Heart left ventricle (tissue), 13 donors: ENCODE measurements at regions not wholly inside any gene's neighbourhood (a gene's known extent, or its start where the extent isn't known, plus 50 kb on each side); places are given as distances from the start of the nearest gene placed in this dataset.
"Not testable (repeated sequence)": the region's sequence is repeated elsewhere in the genome, so short reads cannot be mapped to it uniquely, and the experiment has no call there.

ENCODE experiments used
- CTCF ChIP-seq, 12 donors: fragments of 200-600 bp; sonication (generic) in 4 of 12; IDR thresholded peaks; one replicate each; pipeline versions ENCODE4 v1.5.0 to v1.8.0; 2018 to 2022; ENCODE audit warnings: antibody characterized with exemption in 12 of 12, mild to moderate bottlenecking in 5 of 12
- POLR2A ChIP-seq, 2 donors: fragments of 450-650 bp; IDR thresholded peaks; one replicate each; pipeline ENCODE4 v1.6.1; 2017; ENCODE audit warnings: antibody characterized with exemption in 2 of 2, mild to moderate bottlenecking in 2 of 2, moderate library complexity in 2 of 2
- donor health status: ischemic (EF 13 %, LVEDD 7.1; RV severe dilation, severe dysfunction).
- donor health status: DM: no; HTN: yes; CAD: no.
- donor health status: DM: no; HTN: no; CAD: no.
- donor health status: ischemic (EF 25% LVEDD 6.9; RV normal size, moderate dysfunction).
- donor health status: ischemic (EF 25% LVEDD 5.7; RV mildly dilated, moderate dysfunction).
- donor health status: ischemic (EF 35%, LVEDD 5.7; RV mildly dilated, moderate dysfunction).
- donor health status: nonischemic (EF 11% LVEDD 7.7; RV severe dilation, severe dysfunction).
- donor health status: DM: yes; HTN: yes; CAD: no.
- donor health status: PGD.
- donor health status: ischemic (EF 29% LVEDD 5.4; RV normal size, mild dysfunction).
- donor health status: nonischemic (EF 23%, LVEDD 6.1; RV moderate dilation, normal function).

- TF ChIP-seq CTCF, POLR2A (IDR thresholded peaks at IDR 0.05): not testable (repeated sequence)
Measured at GRCh38 chr11:116043059-116043458, 538.8 kb upstream of the CADM1 start.
